Limb (tissue), 2 donors: ENCODE measurements at regions not wholly inside any gene's neighbourhood (a gene's known extent, or its start where the extent isn't known, plus 50 kb on each side); places are given as distances from the start of the nearest gene placed in this dataset.
A peak's percentile ranks its signal among the peaks of the same experiment; 100 is the strongest.

Source experiments
- DNase-seq, 2 donors: peaks; one replicate each; pipeline ENCODE4 v3.0.0-alpha.2; 2016; ENCODE audit errors: extremely low spot score in 2 of 2

DNA sequence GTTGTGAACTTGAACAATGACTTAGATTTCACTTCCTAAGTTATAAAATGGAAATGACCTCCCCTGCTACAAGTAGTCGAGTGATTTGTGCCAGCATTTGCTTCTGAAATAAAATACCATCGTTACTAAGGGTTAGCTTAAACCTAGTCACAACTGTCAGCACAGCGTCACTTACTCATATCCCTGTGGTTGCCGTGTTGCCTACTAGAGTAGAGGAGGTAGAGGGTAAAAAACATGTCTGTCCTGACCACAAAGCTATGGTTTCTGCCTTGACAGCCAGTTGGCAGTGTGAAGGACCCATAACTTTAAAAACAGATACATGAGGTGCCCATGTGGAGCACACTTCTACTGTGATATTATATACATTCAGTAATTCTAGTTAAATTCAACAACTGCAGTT is 234.2 kb upstream of the RGS6 start:
- no peak for DNase-seq

DNA sequence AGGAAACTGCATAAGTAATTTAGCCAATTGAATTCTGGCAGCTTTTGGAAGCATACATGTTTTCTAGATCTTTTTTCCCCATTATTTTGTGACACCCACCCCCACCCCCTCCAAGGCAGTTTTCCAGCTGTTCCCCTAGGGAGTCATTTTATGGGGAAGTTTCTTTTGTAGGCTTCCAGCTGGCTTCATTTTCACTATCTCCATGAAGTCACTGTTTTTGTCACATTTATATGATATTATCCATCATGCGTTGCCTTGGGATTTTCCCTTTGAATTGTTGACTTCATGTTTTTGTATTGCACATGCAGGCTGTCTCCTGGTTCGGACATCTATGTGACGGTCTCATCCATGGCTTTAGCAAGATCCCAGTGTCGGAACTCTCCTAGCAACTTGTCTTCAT is 233.6 kb upstream of the RGS6 start:
- no peak for DNase-seq

DNA sequence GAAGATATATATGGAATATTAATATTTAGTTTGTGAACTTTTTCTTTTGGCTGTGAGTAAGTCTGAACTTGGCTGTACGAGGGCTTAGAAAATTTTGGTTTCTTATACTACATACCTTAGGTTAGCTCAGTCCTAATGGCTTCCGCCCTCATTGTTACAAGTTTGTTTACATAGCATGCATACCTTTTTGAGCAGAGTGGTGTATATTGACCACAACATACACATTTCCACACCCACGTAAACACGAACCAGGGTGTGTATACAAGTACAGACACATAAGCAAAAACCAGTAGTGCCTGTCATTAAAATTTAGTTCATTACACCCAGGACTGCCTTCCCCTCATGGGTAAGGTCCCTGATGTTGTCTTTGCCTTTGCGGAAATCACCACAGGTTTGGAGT is 230.2 kb upstream of the RGS6 start:
- no peak for DNase-seq

DNA sequence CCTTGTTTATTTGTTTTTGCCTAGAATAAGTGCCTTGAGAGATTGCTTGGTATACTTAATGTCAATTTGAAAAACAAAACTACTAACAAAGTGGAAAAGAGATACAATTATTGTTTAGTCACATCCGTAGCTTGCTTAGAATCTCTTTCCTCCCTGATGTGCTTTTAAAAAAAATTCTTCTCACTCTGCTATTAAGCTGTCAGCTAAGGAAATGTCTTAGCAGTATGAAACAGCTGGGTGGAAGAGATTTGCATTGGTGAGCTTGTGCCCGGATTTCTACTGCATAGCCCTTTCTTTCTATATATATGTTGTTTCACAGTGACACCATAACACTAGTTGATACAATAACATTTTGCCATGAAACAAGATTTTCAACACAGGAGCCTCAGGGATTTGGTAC is 229.4 kb upstream of the RGS6 start:
- DNase-seq, result no peak

DNA sequence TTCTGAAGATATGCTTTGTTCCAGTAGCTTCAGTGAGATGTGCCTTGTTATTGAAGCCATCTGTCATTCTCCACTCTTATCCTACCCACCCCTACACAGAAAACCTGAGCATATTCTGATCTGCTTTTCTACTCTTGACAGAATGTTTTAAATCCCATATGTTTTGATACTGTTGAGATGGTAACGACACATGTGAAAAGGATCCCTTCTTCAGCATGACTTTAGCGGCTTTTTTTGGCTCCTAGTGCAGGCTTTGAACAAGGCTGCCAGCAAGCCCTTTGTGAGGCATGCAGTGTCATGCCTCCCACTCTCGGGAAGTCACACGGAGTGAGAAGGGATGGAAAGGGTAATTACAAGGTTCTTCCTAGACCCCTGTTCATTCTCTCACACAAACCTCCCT is 228.8 kb upstream of the RGS6 start:
- peak; percentile 56 to 76 for DNase-seq

DNA sequence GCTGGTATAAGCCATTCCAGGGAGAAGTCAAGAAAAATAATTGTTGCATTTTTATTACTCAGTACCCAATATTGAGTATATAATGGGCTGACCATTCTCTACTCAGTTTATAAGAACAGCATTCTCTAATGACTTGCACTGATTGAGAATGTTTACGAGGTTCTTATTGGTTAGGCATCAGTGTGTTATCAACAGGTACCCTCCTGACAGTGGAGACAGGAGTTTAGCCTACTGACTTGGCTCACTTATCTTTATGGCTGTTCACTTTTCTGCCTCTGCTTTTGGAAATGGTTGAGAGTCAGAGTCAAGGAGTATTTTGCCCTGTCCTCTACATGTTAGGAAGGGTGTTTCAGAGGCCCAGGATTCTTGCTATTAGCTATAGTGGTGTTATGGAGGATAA is 228.0 kb upstream of the RGS6 start:
- no peak for DNase-seq

DNA sequence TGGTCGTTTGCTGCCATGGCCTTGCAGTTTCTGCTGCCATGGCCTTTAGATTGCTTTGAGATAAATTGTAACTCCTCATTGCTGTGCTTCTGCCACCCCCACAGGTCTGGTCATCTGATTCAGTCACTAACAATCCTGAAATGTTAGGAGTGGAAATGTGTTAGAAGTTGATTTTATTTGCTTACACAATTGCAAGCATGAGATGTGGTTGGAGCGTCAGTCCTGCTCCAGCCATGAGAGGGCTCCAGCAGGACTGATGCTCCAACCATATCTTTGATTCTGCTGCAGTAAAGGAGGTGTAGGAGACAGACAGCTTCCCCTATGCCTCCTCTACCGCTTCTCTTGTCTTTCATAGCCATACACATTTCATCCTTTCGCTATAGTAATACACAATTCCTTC is 226.8 kb upstream of the RGS6 start:
- DNase-seq, result no peak

DNA sequence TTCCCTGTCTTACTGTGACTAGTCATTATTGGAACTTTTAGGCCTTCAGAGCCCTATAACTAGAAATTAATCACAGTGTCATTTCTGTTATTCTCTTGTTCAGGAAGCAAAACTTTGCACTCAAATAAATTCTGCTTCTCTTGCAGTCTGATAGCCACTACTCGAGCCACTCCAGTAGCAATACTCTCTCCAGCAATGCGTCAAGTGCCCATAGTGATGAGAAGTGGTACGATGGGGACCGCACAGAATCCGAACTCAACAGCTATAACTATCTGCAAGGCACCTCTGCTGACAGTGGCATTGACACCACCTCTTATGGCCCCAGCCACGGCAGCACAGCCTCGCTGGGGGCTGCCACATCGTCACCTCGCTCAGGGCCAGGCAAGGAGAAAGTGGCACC is 223.2 kb upstream of the RGS6 start:
- DNase-seq, result no peak

DNA sequence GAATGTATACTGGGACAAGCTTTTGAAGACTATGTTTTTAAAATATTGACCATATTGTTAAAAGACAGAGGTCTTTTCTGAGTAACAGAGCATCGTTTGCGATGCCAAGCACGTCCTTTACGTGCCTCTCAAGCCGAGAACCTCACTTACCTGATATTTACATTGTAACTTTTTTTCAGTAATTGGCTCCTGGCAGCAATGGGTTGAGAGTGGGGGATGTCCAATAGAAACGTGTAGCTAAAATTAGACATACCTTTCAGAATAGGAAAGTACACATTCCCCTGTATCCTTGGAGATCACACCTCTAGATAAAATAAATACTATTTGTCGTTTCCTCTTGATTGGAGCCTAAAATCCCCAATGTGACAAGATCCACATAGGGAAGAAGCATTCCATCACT is 222.2 kb upstream of the RGS6 start:
- no peak for DNase-seq

DNA sequence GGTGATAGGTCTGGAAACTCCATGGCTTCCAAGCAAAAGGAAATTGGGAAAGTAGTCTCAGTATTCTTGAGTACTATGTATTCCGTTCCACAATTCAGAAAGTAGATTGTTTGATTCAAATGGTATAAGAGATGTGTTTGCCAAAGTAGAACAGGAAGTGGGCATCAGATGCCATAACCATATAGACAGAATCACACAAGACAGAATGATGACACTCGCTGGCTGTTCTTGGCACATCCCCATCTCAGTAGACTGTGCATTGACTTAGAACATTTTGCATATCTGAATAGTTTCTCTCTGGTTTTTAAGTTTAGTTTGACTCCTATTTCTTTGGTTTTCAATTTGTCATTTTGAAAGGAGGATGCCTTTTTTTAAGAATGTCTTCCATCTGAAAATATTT is 221.1 kb upstream of the RGS6 start:
- DNase-seq, result no peak

DNA sequence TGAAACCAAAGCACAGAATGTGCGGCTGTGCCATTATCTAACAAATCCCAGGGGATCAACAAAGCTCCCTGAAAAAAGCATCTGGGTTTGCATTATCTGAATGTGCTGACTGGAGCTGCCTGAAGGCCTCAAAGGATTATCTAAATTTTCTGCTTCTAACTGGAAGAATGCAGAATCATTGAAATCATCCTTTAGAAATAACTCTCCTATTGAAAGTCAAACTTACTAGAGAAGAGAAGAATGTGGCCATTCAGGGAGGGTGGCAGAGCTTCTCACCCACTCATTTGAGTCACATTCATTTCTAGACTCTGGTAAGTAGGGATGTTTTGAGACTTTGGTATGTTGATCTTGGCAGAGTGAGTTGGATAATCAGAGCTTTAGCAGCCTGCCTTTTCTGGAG is 220.6 kb upstream of the RGS6 start:
- no peak for DNase-seq

DNA sequence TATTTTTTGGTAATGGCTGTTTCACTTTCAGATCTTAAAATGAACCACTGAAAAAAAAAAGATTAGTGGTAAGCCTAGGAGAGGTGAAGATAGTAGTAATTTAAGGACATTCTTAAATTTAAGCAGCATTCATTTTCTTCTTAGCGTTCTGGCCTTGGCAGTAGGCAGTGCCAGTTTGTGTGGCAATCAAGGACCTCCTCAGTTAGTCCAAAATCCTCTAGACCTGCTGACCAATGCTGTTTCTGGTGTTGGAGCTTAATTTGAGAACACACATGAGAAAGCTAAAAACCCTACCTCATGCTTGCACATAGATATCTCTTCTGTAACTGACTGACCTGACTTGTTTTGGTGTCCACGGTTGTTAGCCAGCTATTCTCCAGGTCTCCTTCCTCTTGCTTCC is 219.8 kb upstream of the RGS6 start:
- no peak for DNase-seq

DNA sequence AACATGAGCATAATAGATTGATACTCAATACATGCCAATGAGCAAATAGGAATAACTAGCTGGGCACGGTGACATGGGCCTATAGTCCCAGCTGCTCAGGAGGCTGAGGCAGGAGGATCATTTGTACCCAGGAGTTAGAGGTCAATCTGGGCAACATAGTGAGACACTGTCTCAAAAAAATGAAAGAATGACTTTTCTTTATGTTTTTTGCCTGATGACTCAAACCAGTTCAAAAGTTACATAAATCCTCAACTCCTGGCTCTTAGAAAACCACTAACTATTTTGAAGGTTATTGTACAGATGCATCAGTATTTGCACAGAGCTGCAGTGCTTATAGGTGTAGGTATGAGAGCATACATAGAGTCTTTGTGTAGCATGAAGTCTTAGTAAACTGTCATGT is 219.2 kb upstream of the RGS6 start:
- no peak for DNase-seq

DNA sequence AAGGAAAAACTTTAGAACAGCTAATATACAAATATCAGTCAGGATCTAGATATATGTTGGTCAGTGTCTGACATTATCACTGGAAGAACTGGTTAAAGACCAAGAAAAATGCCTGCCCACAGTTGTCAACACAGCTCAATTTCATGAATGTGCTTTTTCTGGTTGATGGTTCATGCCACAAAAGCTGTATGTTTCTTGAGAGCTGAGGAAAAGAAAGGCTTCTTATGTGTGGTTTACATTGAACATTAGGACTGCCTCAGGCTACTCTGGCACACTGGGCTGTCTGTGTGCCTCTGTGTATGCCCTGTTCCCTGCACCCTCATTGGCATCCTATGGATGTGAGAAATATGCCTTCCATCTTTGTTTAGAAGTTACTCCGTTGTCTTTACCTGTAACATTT is 218.8 kb upstream of the RGS6 start:
- no peak for DNase-seq

DNA sequence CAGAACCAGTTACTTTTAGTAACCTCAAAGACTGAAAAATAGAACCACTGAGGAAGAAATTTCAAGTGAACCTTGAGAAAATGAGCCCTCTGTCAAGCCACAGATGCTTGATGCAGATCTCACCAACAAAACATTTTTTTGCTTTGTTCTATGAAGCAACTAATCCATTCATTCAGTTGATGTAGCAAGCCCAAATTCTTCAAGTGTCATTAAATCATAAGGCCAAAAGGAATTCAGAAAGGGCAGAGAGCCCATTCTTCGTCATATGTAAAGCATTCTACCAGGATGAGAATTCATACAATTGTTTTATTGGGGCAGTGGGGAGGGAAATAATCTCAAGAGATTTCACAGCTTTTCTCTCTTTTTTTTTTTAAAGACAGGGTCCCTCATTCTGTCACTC is 218.0 kb upstream of the RGS6 start:
- DNase-seq, result no peak

DNA sequence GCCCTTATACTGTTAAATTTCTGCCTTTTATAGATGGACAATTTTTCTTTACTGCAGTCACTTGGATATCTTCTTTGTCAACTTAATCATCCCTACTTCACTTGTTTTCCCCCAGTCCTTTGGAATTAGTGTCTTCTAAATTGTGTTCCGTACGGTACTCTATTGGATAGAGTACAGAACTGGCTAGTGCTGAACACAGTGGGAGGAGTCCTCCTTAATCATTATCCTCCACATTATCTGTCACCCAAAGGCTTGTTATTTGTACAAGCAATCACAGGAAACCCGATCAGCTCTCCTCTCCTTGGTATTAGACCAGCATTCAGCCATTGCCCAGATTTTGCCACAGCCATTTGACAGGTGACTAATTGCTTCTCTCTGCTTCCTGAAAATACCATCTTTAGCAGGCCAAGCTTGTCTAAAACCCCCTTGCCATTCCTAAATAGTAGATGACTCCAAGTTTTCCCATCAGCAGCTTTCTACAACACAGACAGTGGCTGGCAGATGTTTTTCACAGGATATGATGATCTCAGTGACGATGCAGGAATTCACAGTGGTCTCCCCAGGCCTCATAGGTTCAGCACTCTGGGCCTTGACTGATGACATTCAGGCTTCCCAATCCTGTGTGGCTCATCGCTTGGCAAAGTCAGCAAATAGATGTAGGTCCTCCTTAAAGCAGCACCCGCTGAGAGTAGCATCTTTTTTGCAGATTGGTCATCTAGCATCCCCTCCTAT is 216.0 kb upstream of the RGS6 start:
- no peak for DNase-seq

DNA sequence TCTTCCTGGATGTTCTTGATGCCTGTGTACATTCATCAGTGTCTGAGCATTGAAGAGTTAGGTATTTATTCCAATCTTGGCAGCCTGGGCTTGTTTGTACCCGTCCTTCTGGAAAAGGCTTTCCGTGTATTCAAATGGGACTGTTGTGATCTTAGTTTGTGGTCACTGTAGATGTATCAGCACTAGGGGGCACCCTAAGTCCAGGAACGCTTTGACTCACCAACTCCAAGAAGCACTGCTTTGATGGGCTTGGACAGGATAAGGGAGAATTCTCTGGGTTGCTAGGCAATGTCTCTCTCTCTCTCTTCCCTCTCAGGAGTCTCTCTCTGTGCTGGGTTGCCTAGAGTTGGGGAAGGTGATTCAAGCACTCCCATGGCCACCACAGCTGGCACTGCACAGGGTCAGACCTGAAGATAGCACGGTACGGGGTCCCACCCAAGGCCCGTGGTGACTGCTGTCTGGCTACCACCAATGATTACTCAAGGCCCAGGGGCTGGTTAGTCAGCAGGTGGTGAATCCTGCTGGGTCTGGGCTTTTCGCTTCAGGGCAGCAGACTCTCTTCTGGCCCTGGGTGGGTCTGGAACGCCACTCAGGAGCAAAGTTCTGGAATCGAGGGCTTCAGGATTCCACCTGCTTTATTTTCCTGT is 211.1 kb upstream of the RGS6 start:
- no peak for DNase-seq

DNA sequence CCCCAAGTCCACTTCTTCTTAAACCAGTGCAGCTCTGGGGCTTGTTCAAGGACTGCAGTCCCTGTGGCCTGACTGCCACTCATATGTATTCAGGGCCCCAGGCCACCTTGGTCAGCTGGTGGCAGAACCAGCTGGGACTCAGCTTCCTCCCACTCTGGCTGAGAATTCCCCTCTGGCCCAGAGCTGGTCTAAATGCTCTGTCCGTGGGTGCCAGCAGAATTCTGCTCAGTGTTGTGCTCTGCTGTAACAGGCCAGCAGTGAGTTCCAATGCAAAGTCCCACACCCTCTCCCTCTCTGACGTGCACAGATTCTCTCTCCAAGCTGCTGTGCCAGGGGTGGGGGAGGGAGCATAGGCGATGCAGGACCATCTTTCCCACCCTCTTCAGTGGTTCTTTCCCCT is 210.4 kb upstream of the RGS6 start:
- DNase-seq, result no peak

DNA sequence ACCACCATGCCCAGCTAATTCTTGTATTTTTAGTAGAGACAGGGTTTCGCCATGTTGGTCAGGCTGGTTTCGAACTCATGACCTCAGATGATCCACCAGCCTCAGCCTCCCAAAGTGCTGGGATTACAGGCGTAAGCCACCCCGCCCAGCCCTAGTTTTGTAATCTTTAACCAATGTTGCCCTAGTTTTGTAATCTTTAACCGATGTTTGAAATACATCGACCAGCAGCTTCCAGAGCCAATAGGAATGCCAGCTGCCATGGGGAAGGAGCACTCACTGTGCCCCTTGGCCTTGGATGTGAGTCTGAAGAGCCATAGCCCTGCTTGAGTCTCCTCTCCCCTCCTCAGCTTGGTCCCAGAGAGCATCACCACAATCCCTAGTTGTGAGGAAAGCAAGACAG is 209.3 kb upstream of the RGS6 start:
- DNase-seq, result no peak

DNA sequence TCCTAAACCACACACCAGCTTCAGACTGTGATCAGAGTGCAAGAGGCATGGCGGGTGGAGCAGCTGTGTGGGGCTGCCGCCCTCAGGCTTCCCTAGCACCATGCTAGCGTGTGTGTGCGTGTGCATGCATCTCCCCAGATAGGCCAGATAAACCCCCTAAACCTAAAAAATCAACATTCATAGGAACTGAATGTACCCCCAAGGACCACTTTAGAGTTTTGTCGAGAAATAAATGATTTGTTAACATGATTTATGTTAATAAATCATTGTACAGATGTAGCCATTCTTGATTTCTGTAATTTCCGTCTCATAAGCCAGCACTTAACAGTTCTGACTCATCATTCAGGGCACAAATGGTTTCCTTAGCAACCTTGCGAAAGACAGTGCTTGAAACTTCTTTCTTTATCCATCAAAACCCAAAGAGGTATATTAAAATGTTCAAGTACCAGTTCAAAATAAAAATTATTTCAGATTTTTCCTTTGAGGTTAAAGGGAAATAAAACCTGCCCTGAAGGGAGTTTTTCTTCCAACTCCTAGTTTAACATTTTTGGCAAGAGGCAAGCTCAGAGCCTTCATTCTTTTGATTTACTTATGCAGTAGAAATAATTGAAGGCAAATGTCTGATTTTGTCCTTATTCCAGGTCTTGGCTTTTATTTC is 206.2 kb upstream of the RGS6 start:
- peak; percentile 60 to 84 for DNase-seq

DNA sequence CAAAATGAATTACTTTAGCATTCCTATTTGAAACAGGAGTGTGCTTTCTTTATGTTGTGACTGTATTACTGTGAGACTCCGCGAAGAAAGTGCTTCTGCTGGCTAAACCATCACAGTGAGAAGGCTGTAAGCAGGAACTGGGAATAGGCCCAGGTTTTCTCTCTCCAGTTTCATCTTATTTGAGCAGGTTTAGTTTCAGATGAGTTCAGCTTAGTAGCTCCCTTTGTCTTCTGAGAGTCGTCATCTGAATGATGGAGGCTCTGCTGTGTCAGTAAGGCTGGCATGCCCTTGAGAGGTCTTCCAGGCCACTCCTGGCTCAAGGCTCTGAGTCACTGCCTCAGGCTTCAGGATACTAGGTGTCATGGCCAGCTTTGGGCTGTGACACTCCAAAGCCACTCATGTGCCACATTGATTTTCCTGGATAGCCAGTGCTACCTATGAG is 205.6 kb upstream of the RGS6 start:
- no peak for DNase-seq

DNA sequence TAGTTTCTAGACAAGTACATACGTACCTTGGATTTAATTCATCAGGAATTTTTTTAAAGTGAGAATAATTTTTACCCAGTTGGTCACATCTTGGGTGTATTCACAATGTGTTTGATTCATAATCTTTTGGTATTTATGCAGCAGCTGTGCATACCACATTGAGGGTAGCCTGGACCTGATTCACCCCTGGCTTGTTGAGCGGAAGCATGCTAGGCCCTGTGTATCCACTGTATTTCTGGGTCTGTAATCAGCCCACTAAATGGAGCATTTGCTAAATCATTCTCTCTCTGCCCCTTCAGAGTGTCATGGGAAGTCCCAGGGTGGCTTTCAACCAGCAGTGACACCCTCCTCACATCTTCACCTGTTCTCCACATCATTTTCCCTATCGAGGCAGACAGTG is 203.8 kb upstream of the RGS6 start:
- no peak for DNase-seq

DNA sequence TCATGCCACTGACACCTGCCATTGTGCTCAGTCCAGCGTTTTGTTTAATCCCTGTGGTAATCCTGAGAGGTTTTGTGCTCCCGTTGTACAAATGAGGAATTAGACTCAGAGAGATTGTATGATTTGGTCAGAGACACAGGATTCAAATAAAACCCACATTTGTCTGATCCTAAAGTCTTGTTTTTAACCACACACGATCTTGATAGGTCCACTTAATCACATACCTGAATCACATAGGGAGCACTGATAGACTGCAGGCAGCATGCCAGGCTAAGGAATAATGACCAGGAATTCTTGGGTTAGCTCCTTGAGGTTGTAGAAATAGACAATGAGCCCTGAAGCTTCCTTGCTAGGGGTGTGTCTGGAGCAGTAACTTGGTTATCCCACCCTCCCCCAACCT is 202.6 kb upstream of the RGS6 start:
- no peak for DNase-seq
